Neural cell (in vitro differentiated cells): ENCODE measurements at regions not wholly inside any gene's neighbourhood (a gene's known extent, or its start where the extent isn't known, plus 50 kb on each side); places are given as distances from the start of the nearest gene placed in this dataset.

Experiments used
- CTCF ChIP-seq: fragments of 450-650 bp; IDR thresholded peaks from 2 replicates; pipeline ENCODE4 v1.5.1; 2014; ENCODE audit warnings: antibody characterized with exemption, mild to moderate bottlenecking, moderate library complexity; ENCODE audit not compliant: poor library complexity, severe bottlenecking
- EP300 ChIP-seq: fragments of 450-650 bp; conservative IDR thresholded peaks from 2 replicates; pipeline ENCODE4 v1.6.1; 2014; ENCODE audit warnings: antibody characterized with exemption, mild to moderate bottlenecking, moderate library complexity; ENCODE audit not compliant: poor library complexity, severe bottlenecking

GRCh38 chr9:108219664-108220063 is 636.1 kb downstream of the ACTL7B start:
- no peak for TF ChIP-seq EP300
- TF ChIP-seq CTCF, result no peak
